KG1 (cell line): ENCODE measurements at regions not wholly inside any gene's neighbourhood (a gene's known extent, or its start where the extent isn't known, plus 50 kb on each side); places are given as distances from the start of the nearest gene placed in this dataset.

Experiments used
- DNase-seq: peaks from one replicate; lab custom pipeline; 2025; lab: John Stamatoyannopoulos, UW

GRCh38 chr11:8340296-8340695, 76.6 kb upstream of the LMO1 start:
- no peak for DNase-seq

DNA sequence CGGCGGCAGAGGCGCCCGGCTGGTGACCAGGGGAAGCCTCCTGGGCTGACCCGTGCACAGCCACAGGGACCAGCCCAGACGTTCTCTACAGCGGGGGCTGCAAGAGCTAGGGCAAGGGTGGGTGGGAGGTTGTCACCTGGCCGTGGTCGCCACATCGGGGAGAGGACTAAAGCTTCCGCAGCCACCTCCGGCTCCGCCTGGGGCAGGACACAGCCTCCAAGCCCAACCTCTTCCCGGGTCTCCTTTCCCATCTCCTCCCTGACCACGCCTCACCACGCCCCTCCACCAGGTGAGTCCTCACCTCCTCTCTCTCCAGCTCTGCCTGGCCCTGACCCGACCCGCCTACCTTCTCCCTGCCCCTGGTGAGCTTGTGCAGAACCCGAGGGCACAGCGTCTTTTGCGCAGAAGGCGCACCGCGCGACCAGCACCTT, 75.9 kb upstream of the LMO1 start:
- no peak for DNase-seq

GRCh38 chr11:8338138-8338537, 74.5 kb upstream of the LMO1 start:
- DNase-seq: no peak

GRCh38 chr11:8337130-8337795, 73.6 kb upstream of the LMO1 start:
- DNase-seq: no peak

DNA sequence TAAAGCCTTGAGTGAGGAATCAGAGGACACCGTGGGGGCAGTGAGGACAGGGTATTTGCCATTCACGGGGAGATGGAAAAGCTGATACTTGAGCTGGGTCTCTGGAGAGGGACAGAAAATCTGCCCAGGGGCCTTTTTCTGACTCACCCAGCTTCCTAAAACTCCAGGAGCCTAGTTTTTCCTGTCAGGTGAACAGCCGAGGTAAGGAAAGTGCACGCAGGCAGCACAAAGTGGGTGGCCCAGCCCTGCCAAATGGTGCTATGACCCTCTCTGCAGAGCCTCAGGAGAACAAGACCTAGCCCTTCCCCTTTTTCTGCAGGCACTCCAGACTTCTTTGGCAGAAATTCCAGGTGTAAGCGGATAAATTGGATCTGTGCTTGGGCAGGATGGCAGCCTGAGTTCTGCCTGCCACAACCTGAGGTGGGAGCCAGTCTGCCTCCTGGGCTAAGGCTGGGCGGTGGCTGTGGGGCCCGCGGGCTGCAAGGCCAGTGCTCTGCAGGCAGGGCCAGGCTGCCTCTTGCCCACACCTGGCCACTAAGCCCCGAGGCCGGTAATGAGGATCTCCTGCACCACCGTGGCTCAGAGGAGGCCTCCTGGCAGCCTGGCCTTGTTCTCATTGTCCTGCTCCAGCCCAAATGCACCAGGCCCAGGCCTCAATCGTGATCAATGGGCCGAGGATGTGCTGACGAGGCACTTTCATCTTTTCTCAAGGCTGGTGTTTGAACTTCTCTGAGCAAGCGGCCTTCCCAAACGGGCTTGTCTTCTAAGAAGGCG, 72.9 kb upstream of the LMO1 start:
- DNase-seq: no peak

DNA sequence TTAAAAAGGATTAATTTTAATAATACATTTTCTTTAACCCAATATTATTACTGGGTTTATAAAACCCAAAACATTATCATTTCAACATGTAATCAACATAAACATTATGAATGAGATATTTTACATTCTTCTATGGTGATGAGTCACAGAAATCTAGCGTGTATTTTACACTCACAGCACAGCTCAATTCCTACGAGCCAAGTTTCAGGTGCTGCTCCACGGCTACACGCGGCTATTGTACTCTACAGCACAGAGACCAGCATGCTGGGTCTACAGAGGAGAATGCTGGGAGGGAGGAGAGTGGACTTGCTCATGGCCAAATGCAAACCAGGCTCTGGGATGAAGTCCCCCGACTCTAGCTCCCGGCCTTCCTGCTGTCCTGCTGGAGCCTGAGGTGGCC, 72.0 kb upstream of the LMO1 start:
- no peak for DNase-seq

- DNase-seq: no peak
These were observed 71.5 kb upstream of the LMO1 start for GRCh38 chr11:8335186-8335585.

DNA sequence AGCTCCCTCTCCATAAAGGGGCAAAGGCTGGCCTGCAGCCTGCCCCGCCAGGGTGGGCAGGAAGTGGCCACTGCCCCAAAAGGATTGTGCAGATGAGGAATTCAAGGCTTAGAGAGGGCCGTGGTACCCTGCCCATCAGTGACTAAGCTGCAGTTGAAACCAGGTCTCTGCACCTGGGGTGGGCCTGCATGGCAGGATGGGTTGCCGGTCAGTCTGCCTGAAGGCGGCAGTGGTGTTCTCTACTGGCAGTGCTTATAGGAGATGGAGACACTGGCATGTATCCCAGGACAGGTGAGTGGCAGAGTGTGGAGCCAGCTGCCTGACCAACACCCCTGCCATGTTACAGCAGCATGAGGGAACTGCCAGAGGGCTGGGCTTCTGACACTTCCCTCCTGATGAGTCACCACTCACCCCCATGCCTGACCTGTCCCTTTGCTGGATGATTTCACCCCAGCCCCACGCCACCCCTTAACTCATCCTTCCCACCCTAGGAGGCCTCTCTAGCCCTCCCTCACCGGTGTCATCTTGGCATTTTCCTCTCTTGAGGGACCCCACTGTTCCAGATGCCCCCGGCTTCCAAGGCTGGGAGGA, 70.2 kb upstream of the LMO1 start:
- no peak for DNase-seq

- DNase-seq: no peak
These were observed 69.7 kb upstream of the LMO1 start for GRCh38 chr11:8333376-8333775.

DNA sequence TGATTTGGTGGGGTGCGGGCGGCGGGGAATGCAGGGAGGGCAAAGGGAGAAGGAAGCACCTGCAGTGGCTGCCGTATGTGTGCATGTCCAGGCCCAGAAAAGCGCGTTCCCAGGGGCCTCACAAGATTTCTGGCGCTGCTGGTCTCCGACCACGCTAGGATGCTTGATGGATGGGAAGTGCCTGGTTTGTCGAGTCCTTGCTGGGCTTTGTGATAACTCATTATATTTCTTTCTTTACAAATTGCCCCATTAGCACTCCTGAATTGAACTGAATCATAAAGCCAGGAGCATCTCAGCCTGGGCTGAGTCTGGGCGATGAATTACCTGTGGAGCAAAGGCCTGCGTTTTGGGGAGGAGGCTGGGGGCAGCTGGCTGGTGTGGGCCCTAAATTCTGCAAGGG, 69.2 kb upstream of the LMO1 start:
- no peak for DNase-seq

DNA sequence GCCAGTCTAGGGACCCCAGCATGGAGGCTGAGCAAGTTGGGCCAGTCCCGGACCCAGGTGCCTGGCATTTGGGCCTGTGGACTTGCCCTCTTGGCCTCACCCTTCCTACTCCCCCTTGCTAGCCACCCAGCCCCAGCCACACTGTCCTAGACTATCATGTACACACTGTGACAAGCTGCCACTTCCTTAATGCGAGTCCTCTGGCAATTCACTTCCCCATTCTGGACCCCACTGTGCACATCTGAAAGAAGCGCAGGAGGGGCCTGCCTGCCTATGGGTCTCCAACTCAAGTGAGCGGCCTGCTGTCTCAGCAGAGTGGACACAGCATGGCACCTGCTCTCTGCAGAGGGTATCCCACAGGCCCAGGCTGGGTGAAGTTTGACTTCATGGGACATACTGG, 68.5 kb upstream of the LMO1 start:
- DNase-seq: no peak

DNA sequence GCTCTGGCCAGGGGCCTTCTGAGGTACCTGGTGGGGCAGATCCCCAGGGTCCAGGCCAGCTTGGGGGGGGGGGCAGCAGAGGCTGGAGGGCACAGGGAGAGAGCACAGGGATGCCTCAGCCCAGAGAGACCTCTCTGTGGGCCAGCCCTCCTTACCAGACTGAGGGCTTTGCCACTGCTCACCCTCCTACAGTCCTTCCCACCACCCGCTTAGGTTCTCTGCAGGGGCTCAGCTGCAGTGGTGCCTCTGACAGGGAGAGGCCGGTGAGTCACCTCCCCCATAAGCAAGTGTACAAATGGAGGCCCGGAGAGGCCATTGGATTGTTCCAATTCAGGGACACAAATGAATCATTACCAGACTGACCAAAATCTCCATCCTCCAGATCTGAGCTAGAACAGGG, 68.1 kb upstream of the LMO1 start:
- DNase-seq: no peak

- no peak for DNase-seq
These were observed 67.2 kb upstream of the LMO1 start for GRCh38 chr11:8330896-8331295.

GRCh38 chr11:8330404-8330803, 66.7 kb upstream of the LMO1 start:
- DNase-seq: no peak

GRCh38 chr11:8329847-8330361, 66.2 kb upstream of the LMO1 start:
- DNase-seq: no peak

- no peak for DNase-seq
These were observed 65.7 kb upstream of the LMO1 start for GRCh38 chr11:8329336-8329735.

- peak; percentile 29 for DNase-seq
These were observed 65.2 kb upstream of the LMO1 start for GRCh38 chr11:8328848-8329330.

DNA sequence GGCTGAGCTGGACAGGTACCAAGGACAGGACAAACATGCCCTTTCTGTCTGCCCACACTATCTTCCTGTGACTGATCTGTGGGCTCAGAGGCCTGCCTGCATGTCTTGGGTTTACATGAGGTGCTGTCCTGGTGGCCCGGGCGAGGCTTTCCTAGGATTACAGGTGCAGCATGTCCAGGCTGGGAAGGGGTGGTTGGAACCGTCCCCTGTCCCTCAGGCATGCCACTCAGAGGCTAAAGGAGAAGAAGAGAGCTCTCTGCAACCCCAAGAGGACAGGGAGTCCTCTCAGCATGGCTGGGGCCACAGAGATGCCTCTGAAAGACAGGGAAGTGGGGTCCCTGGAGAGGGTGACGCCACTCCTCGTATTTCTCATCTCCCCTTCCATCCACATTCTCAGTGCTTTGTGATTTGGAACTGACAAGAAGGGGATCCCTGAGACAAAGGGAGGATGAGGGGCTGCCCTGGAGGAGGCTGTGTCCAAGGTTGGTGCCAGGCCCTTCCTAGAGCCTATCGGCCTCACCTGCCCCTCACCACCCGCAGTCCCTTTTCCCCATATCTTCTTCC, 64.6 kb upstream of the LMO1 start:
- DNase-seq: no peak

DNA sequence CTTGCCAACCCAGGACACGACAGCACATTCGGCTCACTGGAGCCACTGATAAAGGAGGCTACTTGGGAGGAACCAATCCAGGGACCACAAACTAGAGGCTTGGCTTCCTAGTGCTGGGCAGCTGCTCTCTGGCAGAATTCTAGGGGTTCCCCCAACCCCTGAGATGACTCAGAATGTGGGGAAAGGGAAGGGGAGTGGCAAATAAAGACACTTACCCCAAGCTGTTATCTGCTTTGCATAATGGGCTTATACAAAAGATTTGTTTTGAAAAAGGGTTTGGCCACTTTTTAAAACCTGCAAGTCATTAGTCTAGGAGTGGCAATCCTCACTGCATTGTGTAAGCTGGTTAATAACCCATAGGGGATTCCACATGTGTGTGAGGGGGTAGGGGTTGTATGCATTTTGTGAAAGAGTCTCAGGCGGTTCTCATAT, 64.1 kb upstream of the LMO1 start:
- DNase-seq: no peak

- no peak for DNase-seq
These were observed 62.7 kb upstream of the LMO1 start for GRCh38 chr11:8326337-8326736.

- DNase-seq: no peak
These were observed 62.1 kb upstream of the LMO1 start for GRCh38 chr11:8325591-8326304.
